Transverse colon (tissue), 4 donors: ENCODE measurements at regions not wholly inside any gene's neighbourhood (a gene's known extent, or its start where the extent isn't known, plus 50 kb on each side); places are given as distances from the start of the nearest gene placed in this dataset.

ENCODE experiments used
- DNase-seq: peaks from one replicate; pipeline ENCODE4 v3.0.0-alpha.2; 2019
- H3K27ac ChIP-seq, 4 donors: fragments of 200-600 bp; sonication (generic); 2 replicates each; pipeline ENCODE4 v1.5.1; 2016 to 2018; ENCODE audit warnings: inconsistent platforms in 4 of 4
- H3K27me3 ChIP-seq: fragments of 200-600 bp; sonication (generic); 2 replicates; pipeline ENCODE4 v1.5.1; 2017; ENCODE audit warnings: inconsistent platforms
- H3K36me3 ChIP-seq, 4 donors: fragments of 200-600 bp; sonication (generic); 2 replicates each; pipeline ENCODE4 v1.5.1; 2017 to 2019; ENCODE audit warnings: inconsistent platforms in 4 of 4
- H3K4me1 ChIP-seq, 4 donors: fragments of 200-600 bp; sonication (generic); 2 replicates each; pipeline ENCODE4 v1.5.1; 2017 to 2020; ENCODE audit warnings: inconsistent platforms in 4 of 4
- H3K4me3 ChIP-seq, 4 donors: fragments of 200-600 bp; sonication (generic); 1 replicate in 1 of 4; 2 replicates in 3 of 4; pipeline versions ENCODE4 v1.5.1 to v1.6.1; 2017 to 2019; ENCODE audit warnings: inconsistent platforms in 4 of 4
- H3K9me3 ChIP-seq, 2 donors: fragments of 200-600 bp; sonication (generic); 2 replicates each; pipeline ENCODE4 v1.5.1; 2017 to 2019; ENCODE audit warnings: inconsistent platforms in 2 of 2
- CTCF ChIP-seq, 5 experiments: fragments of 200-600 bp in 3 of 5; fragments of 450-650 bp in 2 of 5; sonication (generic) in 3 of 5; IDR thresholded peaks; 1 replicate in 2 of 5; 2 replicates in 3 of 5; pipeline ENCODE4 v1.5.1; 2016 to 2017; ENCODE audit warnings: antibody characterized with exemption in 5 of 5, inconsistent platforms in 3 of 5, mild to moderate bottlenecking in 2 of 5, moderate library complexity in 1 of 5
- EP300 ChIP-seq: sonication (generic); formaldehyde crosslinking; IDR thresholded peaks from one replicate; pipeline ENCODE4 v1.6.1; 2017; ENCODE audit warnings: antibody characterized with exemption, low read depth
- POLR2A ChIP-seq: fragments of 450-650 bp; IDR thresholded peaks from one replicate; pipeline ENCODE4 v1.6.1; 2016; ENCODE audit warnings: antibody characterized with exemption, mild to moderate bottlenecking, moderate library complexity
- POLR2AphosphoS5 ChIP-seq, 3 donors: sonication (generic); formaldehyde crosslinking; IDR thresholded peaks; one replicate each; pipeline ENCODE4 v1.6.1; 2016; ENCODE audit warnings: antibody characterized with exemption in 3 of 3
- WGBS, 2 donors: methylation state at CpG; one replicate each; pipeline ENCODE4 v1.1.5; 2018; ENCODE audit warnings: low coverage in 1 of 2; 5-methylcytosine and 5-hydroxymethylcytosine counted together
- in situ Hi-C, 4 donors: fragments of 200-750 bp; cut with MboI; loops; one replicate each; pipeline versions ENCODE4 v1.15.0 to v1.15.1; 2017; ENCODE audit warnings: low sequenced_read_pairs in 3 of 4, low pct_ligation_motif_present in 1 of 4, low pct_unique_long_range_greater_than_20kb in 1 of 4
- intact Hi-C: fragments of 100-400 bp; cut with DNase I; formaldehyde crosslinking; loops from one replicate; pipeline ENCODE4 v1.15.1; 2023; ENCODE audit warnings: low total_unique reads

- TF ChIP-seq EP300 (no peak), POLR2AphosphoS5 (IDR thresholded peaks at IDR 0.05) (no peak), POLR2A (no peak)
- Histone ChIP-seq H3K27ac (no peak overlapping the region), H3K27me3 (no peaks in the 10 kb centered on the region), H3K9me3 (no peaks in the 10 kb centered on the region), H3K4me1 (no peaks in the 10 kb centered on the region), H3K4me3 (no peak overlapping the region), H3K36me3 (no peaks in the 10 kb centered on the region)
- DNase-seq = no peak
- in situ Hi-C loops (no loop called here), intact Hi-C loops (no loop called here)
- WGBS, 2 donors = 84 to 85% methylated on average over 6 to 9 of the region's 9 CpGs
These were observed 71.5 kb upstream of the CTDP1 start for GRCh38 chr18:79608069-79608468.

GRCh38 chr18:79608535-79608934, 71.1 kb upstream of the CTDP1 start:
- in situ Hi-C loops (no loop called here), intact Hi-C loops (no loop called here)
- H3K27ac ChIP-seq = no peak overlapping the region
- H3K4me3 ChIP-seq = no peak overlapping the region
- TF ChIP-seq CTCF (IDR thresholded peaks at IDR 0.05) (no peak), POLR2A (no peak)
- H3K27me3 ChIP-seq = no peaks in the 10 kb centered on the region
- H3K4me1 ChIP-seq = no peaks in the 10 kb centered on the region
- WGBS, 2 donors = 83% methylated on average over 15 of the region's 18 CpGs; no CpG with 5 or more reads in 1 of the 2 donors
- no peaks in the 10 kb centered on the region for H3K36me3 ChIP-seq
- H3K9me3 ChIP-seq = no peaks in the 10 kb centered on the region
- no peak for DNase-seq

GRCh38 chr18:79608999-79609461, 70.6 kb upstream of the CTDP1 start:
- intact Hi-C loops = no loop called here
- H3K4me3 ChIP-seq = no peak overlapping the region
- TF ChIP-seq EP300 (no peak), POLR2AphosphoS5 (IDR thresholded peaks at IDR 0.05) (no peak), CTCF (IDR thresholded peaks at IDR 0.05) (no peak), POLR2A (no peak)
- H3K27ac ChIP-seq = no peak overlapping the region
- WGBS, 2 donors = 56% methylated on average over 11 of the region's 11 CpGs; no CpG with 5 or more reads in 1 of the 2 donors
- no peaks in the 10 kb centered on the region for H3K4me1 ChIP-seq
- in situ Hi-C loops = no loop called here
- no peaks in the 10 kb centered on the region for H3K36me3 ChIP-seq
- DNase-seq = no peak
- H3K27me3 ChIP-seq = no peaks in the 10 kb centered on the region
- H3K9me3 ChIP-seq = no peaks in the 10 kb centered on the region

GRCh38 chr18:79609841-79610281, 69.7 kb upstream of the CTDP1 start:
- WGBS, 2 donors = 96% methylated on average over 15 of the region's 16 CpGs; no CpG with 5 or more reads in 1 of the 2 donors
- in situ Hi-C loops = no loop called here
- no peaks in the 10 kb centered on the region for H3K4me1 ChIP-seq
- no peak overlapping the region for H3K27ac ChIP-seq
- no peak for TF ChIP-seq CTCF (IDR thresholded peaks at IDR 0.05)
- TF ChIP-seq POLR2A = no peak
- TF ChIP-seq POLR2AphosphoS5 (IDR thresholded peaks at IDR 0.05) = no peak
- TF ChIP-seq EP300 = no peak
- H3K27me3 ChIP-seq = no peaks in the 10 kb centered on the region
- intact Hi-C loops = no loop called here
- H3K4me3 ChIP-seq = no peak overlapping the region
- DNase-seq = no peak
- H3K9me3 ChIP-seq = no peaks in the 10 kb centered on the region
- H3K36me3 ChIP-seq = no peaks in the 10 kb centered on the region

GRCh38 chr18:79610461-79611039, 69.1 kb upstream of the CTDP1 start:
- Histone ChIP-seq H3K27ac (no peak overlapping the region), H3K4me1 (no peaks in the 10 kb centered on the region), H3K4me3 (no peak overlapping the region), H3K36me3 (no peaks in the 10 kb centered on the region), H3K9me3 (no peaks in the 10 kb centered on the region), H3K27me3 (no peaks in the 10 kb centered on the region)
- WGBS, 2 donors = 60 to 85% methylated on average over 1 to 23 of the region's 23 CpGs
- DNase-seq = peak; percentile 3
- intact Hi-C loops = no loop called here
- no peak for TF ChIP-seq EP300
- no peak for TF ChIP-seq POLR2AphosphoS5 (IDR thresholded peaks at IDR 0.05)
- no peak for TF ChIP-seq POLR2A
- TF ChIP-seq CTCF (IDR thresholded peaks at IDR 0.05) = no peak
- in situ Hi-C loops = no loop called here
